Erythroblast (primary cell): ENCODE measurements at regions not wholly inside any gene's neighbourhood (a gene's known extent, or its start where the extent isn't known, plus 50 kb on each side); places are given as distances from the start of the nearest gene placed in this dataset.

ENCODE experiments used
- GATA1 ChIP-seq: IDR thresholded peaks from 2 replicates; pipeline ENCODE4 v1.6.1; 2011; ENCODE audit warnings: low read depth, mild to moderate bottlenecking, control low read depth, low read length, moderate library complexity
- POLR2A ChIP-seq: IDR thresholded peaks from 2 replicates; pipeline ENCODE4 v1.6.1; 2011; ENCODE audit warnings: mild to moderate bottlenecking, low read length

- TF ChIP-seq POLR2A = no peak
- TF ChIP-seq GATA1 = no peak
Observed at GRCh38 chr14:51564460-51564859, 87.2 kb upstream of the FRMD6 start.
